MM.1S (cell line): ENCODE measurements at regions not wholly inside any gene's neighbourhood (a gene's known extent, or its start where the extent isn't known, plus 50 kb on each side); places are given as distances from the start of the nearest gene placed in this dataset.

ENCODE experiments used
- CTCF ChIP-seq: fragments of 300-600 bp; sonication (generic); IDR thresholded peaks from 2 replicates; pipeline ENCODE4 v1.5.1; 2016; ENCODE audit warnings: antibody characterized with exemption, low read length, mixed read lengths
- EZH2 ChIP-seq: fragments of 300-600 bp; sonication (generic); optimal IDR thresholded peaks from 2 replicates; pipeline ENCODE3; 2017; ENCODE audit warnings: low read depth, mild to moderate bottlenecking, antibody characterized with exemption, low read length, mixed read lengths
- EZH2phosphoT487 ChIP-seq: fragments of 300-600 bp; sonication (generic); IDR thresholded peaks from 2 replicates; pipeline ENCODE4 v1.6.1; 2018; ENCODE audit warnings: antibody characterized with exemption, low read length

- TF ChIP-seq CTCF (no peak), EZH2 (no peak), EZH2phosphoT487 (no peak)
Measured at GRCh38 chr3:22615790-22616189, 587.3 kb upstream of the UBE2E2 start.
